Stimulated activated CD8-positive, alpha-beta memory T cell treated with anti-CD3 and anti-CD28 coated beads, Interleukin-7, amount 100 ng/mL, for 1 hour (primary cell): ENCODE measurements at regions not wholly inside any gene's neighbourhood (a gene's known extent, or its start where the extent isn't known, plus 50 kb on each side); places are given as distances from the start of the nearest gene placed in this dataset.

Experiments
- DNase-seq, 2 donors: peaks; one replicate each; pipeline ENCODE4 v3.0.0-alpha.2; 2020; ENCODE audit warnings: low read depth in 2 of 2

DNA sequence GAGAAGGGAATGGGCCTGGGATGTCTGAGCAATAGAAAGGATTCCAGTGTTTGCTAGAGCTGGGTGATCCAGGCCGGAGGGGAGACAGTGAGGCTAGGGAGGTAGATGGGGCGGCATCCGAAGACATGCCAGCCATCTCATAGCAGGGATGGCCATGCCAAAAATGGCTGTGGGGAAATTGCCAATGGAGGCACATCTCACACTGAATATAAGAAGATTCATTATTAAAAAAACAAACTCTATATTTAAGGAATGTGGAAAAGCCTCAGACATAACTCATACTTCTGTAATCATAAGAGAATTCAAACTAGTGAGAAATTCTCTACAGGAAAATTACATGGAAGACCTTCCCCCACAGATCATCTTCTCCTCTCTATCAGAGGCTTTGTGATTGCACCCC lies 289.2 kb downstream of the FGF9 start:
- DNase-seq: no peak

DNA sequence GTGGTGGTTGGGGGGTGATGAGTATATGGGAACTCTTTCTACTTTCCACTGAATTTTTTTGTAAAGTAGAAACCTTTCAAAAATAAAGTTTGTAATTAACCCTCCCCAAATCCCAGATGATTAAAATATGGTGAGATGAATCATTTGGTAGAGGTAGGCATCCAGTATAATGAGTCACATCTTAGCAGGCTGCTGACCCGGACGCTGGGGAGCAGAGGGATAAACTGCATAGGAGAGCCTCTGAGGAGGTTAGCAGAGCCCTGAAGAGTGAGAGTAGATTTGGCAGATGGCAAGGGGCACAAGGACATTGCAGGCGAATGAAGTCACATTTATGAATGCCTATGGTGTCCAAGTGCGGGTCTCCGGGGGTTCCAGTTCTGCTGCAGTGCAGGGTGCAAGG lies 293.8 kb downstream of the FGF9 start:
- no peak for DNase-seq

DNA sequence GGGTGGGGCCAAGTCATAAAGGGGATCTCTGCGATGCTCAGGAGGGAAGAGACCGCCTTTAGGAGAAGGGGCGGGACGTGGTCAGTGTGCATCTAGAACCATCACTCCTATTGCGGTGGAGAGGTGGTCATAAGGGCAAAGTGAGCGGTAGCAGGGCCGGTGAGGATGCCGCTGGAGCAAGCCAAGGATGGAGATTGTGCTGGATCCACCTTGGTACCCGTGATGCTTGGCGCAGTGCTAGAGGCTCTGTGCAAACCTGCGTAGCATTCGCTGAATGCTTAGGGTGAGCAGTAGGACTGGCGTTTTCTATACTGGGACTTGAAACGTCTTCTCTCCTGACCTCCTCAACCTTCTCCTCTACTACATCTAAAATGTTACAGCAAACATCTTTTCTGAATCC lies 294.2 kb downstream of the FGF9 start:
- no peak for DNase-seq

DNA sequence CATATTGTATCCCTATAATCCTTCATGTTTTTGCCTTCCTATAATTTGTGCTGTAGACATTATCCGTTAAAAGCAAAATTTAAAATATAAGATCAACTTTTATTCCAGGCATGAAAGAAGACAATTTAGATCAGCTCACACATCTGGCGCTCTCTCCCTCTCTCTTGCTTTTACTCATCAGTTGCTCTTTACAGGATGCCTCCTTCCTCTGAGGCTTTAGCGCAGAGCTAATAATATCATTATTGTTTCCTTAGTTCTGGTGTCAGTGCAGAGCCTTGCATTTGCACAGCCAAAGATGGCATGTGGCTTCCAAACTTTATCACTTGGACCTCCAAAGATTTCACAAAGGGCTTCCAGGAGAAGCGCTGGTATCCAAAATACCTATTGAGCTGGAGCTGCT lies 295.1 kb downstream of the FGF9 start:
- no peak for DNase-seq

DNA sequence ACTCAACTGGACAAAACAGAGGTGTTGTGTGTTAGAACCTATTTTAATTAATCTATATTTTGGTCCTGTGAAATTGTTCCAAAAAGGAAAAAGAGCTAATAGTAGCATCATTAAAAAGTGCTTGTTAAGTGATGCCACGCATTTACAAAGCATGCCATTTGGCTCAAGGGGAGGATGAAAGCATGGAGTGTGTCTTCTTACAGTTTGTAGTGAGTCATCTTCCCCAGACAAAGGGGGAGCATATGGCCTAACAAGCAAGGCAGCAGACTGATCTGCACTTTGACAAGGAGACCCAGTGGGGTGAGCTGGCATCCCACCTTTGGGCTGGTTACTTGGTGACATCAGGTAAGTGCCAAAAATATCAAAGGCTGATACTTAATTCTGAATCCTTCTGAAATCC lies 297.0 kb downstream of the FGF9 start:
- no peak for DNase-seq

DNA sequence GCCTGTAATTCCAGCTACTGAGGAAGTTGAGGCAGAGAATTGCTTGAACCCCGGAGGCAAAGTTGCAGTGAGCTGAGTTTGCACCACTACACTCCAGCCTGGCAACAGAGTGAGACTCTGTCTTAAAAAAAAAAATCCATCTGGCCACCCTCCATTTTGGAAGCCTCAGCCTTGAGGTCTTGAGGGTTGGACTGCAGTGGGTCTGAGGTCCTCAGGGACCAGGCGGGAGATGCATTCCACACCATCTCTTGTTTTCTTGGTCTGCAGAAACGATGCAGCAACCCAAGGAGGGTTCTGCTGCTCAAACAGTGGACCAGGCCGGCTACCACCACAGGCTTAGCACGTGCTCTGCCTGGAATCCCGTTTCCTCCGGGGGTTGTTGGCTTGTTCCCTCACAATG lies 299.3 kb downstream of the FGF9 start:
- DNase-seq: no peak

DNA sequence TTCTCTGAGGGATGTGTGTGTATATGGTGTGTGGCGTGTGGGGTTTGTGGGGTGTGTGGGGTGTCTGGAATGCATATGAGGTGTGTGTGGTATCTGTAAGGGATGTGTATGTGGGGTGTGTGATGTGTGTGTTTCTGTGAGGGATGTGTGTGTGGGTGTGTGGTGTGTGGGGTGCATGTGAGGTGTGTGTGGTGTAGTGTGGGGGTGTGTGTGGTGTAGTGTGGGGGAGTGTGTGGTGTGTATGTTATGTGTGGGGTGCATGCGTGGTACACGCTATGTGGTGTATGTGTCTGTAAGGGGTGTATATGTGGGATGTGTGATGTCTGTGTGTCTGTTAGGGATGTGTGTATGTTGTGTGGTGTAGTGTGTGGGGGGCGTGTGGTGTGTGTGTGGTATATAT lies 300.0 kb downstream of the FGF9 start:
- no peak for DNase-seq

DNA sequence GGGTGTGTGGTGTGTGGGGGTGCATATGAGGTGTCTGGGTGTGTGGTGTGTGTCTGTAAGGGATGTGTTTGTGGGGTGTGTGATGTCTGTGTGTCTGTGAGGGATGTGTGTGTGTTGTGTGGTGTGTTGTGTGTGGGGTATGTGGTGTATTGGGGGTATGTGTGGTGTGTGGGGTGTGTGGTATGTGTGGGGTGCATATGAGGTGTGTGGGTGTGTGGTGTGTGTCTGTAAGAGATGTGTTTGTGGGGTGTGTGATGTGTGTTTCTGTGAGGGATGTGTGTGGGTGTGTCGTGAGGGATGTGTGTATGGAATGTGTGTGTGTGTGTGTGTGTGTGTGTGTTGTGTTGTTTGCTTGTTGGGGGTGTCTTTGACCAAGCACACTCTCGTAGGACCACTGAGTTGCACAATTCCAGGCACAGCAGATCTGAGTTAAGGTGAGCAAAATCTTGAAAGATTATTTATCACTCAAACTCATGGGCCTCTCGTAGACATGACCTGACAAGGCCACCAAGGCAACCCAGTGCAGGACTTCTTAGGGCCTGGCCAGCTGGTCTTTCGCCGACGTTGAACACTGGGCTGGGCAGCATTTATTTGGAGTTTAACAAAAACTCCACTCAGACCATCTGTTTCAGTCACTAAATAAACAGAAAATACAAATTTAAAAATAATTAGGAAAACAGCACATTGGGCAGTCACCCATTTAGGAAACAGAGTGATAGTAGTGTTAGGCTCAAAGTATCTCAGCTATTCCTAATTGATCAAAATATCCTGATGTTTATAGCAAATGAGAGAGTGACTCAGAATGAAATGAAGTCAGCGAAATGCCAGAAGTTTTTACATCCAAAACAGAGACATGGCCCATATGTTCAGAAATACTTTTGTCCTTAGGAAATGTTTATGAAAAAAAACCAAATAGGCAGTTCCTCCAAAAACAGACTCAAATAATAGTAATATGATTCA lies 301.1 kb downstream of the FGF9 start:
- no peak for DNase-seq

DNA sequence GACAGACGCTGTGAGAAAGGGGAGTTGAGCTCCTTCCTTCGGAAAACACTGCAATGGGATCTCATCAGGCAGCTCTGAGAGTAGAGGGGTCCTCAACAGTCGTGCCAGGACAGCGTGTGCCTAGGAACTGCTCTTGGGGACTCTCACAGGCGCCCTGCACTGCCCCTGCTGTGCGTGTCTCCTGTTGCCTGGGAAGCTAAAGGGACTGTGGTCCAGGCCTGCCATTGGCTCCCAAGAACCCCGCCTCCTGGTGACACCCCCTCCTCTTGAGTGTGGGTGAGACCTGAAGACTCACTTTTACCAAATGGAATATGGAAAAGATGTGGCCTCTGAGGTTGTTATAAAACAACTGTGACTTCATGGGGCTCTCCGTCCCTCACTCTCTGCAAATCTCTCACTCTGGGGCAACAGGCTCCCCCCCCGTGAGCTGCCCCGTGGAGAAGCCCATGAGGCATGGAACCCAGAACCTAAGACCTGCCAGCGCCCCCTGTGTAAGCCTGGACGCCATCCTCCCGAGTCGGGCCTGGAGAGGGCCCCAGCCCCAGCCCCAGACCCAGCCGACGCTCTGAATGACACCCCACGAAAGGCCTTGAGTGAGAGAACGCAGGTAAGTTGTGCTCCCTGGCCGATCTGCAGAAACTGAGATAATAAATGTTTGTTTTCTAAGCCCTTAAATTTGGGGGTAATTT lies 302.7 kb downstream of the FGF9 start:
- no peak for DNase-seq

DNA sequence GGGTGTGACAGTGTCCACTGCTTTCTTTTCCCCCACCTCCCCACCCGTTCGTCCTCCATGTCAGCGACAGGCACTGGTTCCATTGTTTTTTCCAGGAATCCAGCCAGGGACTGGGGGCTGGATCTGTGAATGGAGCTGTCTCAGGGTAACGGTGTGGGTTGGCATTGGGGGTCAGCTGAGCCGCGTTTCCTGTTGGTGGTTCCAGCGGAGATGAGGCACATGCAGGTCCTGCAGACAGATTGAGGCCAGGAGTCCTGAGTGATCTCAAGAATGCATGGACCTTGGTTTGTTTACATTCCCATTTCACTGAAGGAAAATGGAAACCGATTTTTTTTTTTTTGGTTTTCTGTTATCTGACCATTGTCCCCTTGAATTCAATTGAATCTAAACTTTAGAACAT lies 303.9 kb downstream of the FGF9 start:
- no peak for DNase-seq

DNA sequence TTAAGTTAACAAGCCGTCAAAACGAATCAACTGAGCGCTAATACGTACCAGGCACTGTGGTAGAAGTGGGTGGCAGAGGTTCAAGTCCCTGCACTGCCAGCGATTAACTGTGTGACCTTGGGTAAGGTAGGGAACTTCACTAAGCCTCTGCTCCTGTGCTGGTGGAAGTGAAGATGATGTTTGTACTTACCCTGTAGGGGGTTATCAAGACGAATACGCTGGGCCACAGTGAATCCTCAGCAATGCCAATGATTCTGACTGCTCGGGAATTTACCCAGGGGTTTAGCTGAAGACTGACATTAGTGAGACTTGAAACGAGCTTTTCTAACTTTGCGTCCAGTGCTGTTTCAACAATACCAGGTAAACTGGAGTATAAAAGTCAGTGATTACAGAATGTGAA lies 305.3 kb downstream of the FGF9 start:
- DNase-seq: no peak

DNA sequence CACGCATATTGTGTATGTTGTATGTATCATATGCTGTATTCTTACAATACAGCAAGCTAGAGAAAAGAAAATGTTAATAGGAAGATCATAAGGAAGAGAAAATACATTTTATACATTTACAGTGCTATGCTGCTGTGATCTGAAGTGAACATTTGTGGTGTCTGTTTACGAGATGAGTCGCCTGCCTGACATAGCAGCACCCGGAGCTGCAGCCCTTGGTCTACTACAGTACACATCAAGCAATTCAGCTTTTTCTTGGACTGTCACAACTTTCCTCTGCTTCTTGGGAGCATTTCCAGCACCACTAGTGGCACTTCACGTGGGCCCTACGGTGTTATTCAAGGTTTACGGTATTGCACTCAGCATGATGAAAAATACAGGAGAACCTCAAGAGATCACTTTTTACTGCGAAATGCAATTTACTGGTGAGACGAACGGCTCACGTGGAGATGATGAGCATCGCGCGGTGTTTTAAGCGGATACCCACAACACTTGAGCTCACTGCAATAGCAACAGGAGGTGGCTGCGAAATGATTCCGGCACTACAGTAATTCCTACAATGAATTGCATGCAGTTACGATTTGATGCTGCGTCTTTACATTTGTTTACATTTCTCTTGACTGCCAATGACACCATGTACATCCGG lies 308.4 kb downstream of the FGF9 start:
- no peak for DNase-seq

DNA sequence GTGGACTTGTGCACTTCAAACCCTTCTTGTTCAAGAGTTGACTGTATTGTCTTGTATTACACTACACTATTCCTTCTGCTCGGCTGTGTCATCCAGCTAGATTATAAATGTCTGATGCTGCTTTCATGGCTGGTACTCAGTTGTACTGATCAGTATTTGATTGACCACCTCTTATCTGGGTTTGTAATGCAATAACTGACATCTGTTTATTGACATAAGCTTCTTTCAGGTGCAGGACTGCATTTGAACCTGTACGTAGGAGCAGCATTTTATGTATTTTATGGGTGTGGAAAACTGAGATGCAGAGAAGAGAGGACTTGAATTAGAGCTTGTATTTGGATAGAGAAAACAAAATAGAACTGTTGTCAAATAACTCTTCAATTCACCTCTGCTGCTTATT lies 309.2 kb downstream of the FGF9 start:
- no peak for DNase-seq

DNA sequence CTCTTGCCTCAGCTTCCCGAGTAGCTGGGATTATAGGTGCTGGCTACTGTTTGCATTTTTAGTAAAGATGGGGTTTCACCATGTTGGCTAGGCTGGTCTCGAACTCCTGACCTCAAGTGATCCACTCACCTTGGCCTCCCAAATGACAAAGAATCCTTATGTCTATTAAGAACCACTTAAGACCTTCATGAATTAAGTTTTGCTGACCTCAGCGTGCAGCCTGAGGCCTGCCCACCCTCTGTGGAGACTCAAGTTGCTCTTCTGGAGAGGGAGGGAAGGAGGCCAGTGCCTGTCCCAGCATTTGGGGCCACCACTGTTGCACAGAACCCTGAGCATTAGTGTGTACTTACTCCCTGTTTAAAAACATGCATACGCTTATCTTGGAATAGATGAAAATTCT lies 313.3 kb downstream of the FGF9 start:
- no peak for DNase-seq

DNA sequence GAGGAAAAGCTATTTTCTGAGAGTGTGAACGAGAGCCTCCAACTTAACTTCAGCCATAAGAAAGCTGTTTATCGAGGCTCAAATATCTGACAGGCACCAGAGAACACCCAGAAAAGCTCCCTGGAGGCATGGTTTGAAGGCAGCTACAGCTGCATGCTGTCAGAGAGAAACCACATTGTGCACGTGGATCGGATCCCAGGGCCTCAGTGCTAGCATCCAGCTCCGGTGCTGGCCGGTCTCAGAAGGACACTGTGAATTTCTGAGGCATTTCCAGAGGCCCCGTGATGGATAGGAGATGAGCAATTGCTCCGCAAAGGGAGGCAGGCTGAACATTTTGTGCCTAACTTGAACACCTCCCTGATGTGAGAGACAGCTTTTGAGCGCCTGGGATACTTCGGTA lies 315.7 kb downstream of the FGF9 start:
- DNase-seq: no peak

DNA sequence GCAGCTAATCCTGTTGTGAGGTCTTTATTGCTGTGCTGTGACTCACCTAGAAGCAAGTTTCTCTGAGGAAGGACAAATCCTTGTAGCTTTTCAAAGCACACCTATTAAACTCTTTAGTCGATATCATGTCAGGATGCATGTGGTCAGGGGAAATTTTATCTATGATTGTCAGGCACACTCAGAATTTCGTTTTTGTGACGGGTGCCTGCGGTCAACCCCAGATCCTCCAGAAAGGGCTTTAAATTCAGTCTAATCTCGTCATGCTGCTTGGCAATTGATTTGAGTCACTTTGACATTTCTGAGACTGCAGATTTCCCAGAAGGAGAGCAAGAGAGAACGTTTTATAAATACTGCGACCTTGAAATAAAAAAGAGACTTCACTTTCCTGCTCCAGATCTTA lies 316.9 kb downstream of the FGF9 start:
- DNase-seq: no peak

DNA sequence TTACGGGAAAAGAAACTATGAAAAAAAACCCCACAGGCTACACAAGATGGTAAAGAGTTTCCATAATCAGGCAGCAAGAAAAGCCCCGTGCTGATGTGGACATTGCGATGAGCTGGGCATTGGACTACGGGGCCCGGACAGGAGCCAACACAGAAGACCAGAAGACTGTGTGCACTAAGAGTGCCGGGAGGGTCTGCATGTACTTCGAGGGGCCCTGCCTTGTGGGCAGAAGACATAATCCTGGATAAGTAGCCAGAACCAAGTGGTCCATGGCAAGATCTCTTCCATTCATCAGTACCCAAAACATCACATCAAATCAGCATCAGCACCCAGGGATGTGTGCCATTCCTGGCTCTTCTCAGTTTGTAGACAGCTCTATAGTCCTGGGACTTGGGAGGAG lies 317.8 kb downstream of the FGF9 start:
- DNase-seq: no peak

DNA sequence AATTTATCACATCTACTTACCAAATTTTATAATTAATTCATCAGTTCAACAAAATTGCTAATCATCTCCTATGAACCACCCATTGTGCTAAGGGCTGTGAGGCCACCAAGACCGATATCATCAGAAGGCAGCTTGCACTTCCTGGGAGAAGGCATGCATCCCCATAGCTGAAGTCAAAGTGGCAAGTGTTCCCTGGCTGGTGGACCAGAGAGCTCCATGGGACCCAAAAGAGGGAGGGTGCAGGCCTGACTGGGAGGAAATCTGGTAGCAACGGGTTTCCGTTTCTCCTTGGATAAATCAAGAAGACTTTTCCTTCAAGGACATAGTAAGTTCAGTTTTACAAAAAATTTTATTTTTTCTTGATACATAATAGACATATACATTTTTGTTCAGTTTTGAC lies 325.2 kb downstream of the FGF9 start:
- DNase-seq: no peak

DNA sequence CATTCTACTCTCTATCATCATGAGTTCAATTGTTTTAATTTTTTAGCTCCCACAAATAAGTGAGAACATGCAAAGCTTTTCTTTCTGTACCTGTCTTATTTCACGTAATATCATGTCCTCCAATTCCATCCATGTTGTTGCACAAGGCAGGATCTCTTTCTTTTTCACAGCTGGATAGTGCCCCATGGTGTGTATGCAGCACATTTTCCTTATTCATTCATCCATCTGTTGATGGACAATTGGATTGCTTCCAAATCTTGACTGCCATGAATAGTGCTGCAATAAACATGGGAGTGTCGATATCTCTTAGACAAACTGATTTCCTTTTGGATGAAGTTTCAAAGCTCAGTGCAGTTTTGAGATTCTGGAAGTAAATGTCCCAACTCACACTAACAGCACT lies 326.9 kb downstream of the FGF9 start:
- DNase-seq: no peak

DNA sequence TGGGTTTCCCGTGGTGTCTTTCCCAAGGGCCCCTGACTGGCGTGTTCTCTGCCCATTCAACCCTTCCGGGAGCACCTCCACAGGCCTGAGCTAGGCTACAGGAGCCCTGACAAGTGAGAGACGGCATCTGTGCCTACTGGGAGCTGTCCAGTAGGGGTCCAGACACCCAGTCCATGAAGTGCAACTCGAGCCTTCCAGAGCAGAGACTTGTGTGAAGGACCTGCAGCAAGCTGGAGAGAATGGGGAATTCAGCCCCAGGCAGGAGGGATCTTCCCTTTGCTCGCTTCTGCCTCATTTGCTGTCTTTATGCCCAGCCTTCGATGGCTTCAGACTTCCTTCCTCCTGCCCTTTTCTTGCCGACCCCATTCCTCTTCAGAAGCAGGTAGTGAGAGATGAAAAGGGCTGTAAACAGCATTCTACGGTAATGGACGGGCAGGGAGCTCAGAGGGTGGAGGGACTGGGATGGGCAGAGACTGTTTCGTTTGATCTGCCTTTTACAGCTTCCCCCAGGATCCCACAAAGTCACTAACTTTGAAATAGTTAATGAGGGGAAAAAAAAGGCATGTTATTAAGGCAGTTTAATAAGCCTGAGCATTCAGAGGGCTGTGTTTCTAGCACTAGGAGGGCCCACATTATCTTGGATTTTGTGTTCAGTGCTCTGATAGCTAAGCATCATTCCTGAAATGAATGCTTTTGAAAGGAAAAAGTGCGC lies 327.6 kb downstream of the FGF9 start:
- no peak for DNase-seq

DNA sequence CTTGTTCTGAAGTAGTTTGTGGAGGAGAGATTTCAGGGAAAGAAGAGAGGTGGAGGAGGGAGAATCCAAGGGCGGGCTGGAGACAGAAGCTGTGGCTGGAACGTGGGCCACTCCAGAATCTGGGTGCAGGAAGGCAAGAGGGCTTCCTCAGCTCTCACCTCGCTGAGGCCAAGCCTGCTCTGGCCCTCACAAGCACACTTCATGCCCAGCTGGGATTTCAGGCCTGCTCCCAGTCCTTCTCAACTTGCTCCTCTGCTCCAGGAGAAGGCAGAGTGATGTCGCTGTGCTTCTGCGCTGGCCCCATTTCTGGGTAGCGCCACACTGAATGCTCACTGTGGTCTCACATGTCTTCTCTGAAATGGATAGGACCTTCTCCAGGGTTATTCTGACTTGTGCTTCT lies 328.8 kb downstream of the FGF9 start:
- no peak for DNase-seq

DNA sequence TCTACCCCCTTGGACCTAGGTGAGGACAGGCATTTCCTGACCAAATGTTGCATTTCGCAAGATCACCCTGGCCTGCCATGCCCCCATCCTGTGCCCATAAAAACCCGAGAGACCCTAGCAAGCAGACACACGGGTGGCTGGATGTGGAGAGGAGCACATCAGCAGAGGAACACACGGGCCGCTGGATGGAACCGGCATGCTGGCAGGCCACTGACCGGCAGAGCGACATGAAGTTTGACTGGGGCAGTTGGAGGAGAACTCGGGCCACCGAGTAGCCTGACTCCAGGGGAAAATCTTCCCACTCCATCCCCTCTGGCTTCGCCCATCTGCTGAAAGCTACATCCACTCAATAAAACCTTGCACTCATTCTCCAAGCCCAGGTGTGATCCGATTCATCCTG lies 329.3 kb downstream of the FGF9 start:
- DNase-seq: no peak
